ENCODE measurements at regions not wholly inside any gene's neighbourhood (a gene's known extent, or its start where the extent isn't known, plus 50 kb on each side); places are given as distances from the start of the nearest gene placed in this dataset.

DNA sequence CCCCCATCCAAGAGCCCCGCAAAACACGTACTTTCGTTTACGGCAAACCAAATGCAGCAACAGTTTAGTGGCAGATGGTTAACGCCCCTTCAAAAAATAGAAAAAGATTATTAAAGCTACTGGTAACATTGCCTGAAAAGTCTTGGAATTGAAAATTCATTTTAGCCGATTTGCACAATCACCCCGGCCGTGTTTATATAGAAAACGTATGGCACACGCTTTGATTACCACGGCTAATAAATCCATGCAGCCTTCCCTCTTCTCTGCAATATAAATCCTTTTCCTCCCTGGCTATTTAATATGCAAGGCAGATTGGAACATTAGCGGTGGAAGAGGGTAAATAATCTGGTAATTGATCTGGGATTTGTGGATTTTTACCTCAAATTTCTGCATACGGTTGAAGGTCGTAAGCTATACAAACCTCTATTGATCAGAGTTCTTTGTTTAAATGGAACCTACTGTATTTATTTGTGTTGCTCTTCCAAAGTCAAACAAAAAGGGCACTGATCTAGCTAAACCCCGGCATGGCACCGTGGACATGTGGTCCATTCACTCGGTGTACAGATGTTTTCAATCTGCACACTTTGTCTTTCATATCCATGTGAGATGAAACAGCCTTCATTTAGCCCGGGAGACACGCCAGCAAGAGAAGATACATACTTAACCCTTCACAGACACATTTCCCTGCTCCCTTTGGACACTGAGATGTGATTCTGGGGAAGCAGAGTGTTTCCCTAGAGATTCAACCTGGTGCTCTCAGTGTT is 238.1 kb upstream of the MAF start:
- H3K4me3 ChIP-seq: no peak overlapping the region
- H3K9me2 ChIP-seq (ENCODE audit: insufficient read depth): no peaks in the 10 kb centered on the region; the same call in 1 of the 2 replicates
- no peaks in the 10 kb centered on the region for H3K36me3 ChIP-seq (ENCODE audit: low read depth)
- H3K27me3 ChIP-seq (ENCODE audit: insufficient read depth, low read depth): peaks cover 82% of the 10 kb centered on the region
- no TSS peak for BruUV-seq (replicated peaks)
- H3K27ac ChIP-seq: no peak overlapping the region
- CTCF ChIA-PET: no interaction called here
- POLR2A ChIA-PET (ENCODE audit: unreplicated experiment): no interaction called here
- H3K4me1 ChIP-seq (replicated peaks; ENCODE audit: insufficient read depth): no peaks in the 10 kb centered on the region
- no peaks in the 10 kb centered on the region for H4K20me1 ChIP-seq (ENCODE audit: insufficient read depth)
- no peaks in the 10 kb centered on the region for H3F3A ChIP-seq (ENCODE audit: insufficient read depth, low read depth)
- no peak overlapping the region for H2AFZ ChIP-seq
- H3K9me3 ChIP-seq (ENCODE audit: insufficient read depth, low read depth): no peaks in the 10 kb centered on the region
- intact Hi-C loops (cut with micrococcal nuclease; ENCODE audit: unreplicated experiment): no loop called here
- no peak overlapping the region for H3K4me2 ChIP-seq
- TF ChIP-seq EZH2 (IDR thresholded peaks at IDR 0.05; ENCODE audit: low read depth): no peak
- TF ChIP-seq, protein P1, sequence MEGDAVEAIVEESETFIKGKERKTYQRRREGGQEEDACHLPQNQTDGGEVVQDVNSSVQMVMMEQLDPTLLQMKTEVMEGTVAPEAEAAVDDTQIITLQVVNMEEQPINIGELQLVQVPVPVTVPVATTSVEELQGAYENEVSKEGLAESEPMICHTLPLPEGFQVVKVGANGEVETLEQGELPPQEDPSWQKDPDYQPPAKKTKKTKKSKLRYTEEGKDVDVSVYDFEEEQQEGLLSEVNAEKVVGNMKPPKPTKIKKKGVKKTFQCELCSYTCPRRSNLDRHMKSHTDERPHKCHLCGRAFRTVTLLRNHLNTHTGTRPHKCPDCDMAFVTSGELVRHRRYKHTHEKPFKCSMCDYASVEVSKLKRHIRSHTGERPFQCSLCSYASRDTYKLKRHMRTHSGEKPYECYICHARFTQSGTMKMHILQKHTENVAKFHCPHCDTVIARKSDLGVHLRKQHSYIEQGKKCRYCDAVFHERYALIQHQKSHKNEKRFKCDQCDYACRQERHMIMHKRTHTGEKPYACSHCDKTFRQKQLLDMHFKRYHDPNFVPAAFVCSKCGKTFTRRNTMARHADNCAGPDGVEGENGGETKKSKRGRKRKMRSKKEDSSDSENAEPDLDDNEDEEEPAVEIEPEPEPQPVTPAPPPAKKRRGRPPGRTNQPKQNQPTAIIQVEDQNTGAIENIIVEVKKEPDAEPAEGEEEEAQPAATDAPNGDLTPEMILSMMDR (conservative IDR thresholded peaks at IDR 0.05): no peak
- no peak for DNase-seq
- no peaks in the 10 kb centered on the region for H3K79me2 ChIP-seq (ENCODE audit: low read depth)

DNA sequence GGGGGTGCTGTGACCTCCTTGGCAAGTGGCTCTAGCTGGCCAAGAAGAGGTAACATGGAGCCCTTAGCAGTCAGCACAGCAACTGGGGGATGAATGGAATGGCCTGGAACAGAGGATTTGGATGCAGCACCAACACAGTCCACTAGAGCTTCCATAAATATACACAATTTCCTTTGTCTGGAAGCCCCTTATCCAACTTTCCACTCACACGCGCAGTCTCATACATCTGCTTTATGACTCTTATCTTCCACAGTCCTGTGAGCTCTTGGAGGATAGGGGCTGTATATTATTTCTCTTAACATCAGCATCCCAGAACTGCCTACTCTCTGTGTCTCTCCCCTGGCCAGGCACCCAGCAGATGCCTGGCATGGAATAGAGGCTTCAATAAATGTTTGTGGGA is 235.6 kb upstream of the MAF start:
- intact Hi-C loops (cut with micrococcal nuclease; ENCODE audit: unreplicated experiment): no loop called here
- Histone ChIP-seq H4K20me1 (ENCODE audit: insufficient read depth) (no peaks in the 10 kb centered on the region), H3K4me1 (replicated peaks; ENCODE audit: insufficient read depth) (no peaks in the 10 kb centered on the region), H3K36me3 (ENCODE audit: low read depth) (no peaks in the 10 kb centered on the region), H3K27me3 (ENCODE audit: insufficient read depth, low read depth) (peaks cover 57% of the 10 kb centered on the region), H3K9me3 (ENCODE audit: insufficient read depth, low read depth) (no peaks in the 10 kb centered on the region), H3F3A (ENCODE audit: insufficient read depth, low read depth) (no peaks in the 10 kb centered on the region), H3K27ac (no peak overlapping the region), H3K9me2 (ENCODE audit: insufficient read depth) (no peaks in the 10 kb centered on the region; the same call in 1 of the 2 replicates), H3K4me2 (no peak overlapping the region), H2AFZ (no peak overlapping the region), H3K79me2 (ENCODE audit: low read depth) (no peaks in the 10 kb centered on the region), H3K4me3 (no peak overlapping the region)
- BruUV-seq (replicated peaks): no TSS peak
- POLR2A ChIA-PET (ENCODE audit: unreplicated experiment): no interaction called here
- CTCF ChIA-PET: no interaction called here
- TF ChIP-seq, protein P1 (conservative IDR thresholded peaks at IDR 0.05): no peak
- no peak for TF ChIP-seq EZH2 (IDR thresholded peaks at IDR 0.05; ENCODE audit: low read depth)
- no peak for DNase-seq

DNA sequence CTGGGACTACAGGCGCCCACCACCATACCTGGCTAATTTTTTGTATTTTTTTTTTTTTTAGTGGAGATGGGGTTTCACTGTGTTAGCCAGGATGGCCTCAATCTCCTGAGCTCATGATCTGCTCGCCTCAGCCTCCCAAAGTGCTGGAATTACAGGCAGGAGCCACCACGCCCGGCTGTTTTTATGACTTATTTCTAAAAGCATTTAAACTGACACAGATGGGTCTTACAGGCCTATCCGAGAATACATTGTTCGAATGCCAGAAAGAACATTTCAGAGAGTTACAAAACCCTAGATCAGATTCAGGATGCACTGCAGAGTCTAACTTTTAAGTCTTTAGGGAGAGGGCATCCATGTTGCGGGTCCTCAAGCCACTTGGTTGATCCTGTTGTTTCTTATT is 234.7 kb upstream of the MAF start:
- TF ChIP-seq, protein P1 (conservative IDR thresholded peaks at IDR 0.05): no peak
- TF ChIP-seq EZH2 (IDR thresholded peaks at IDR 0.05; ENCODE audit: low read depth): no peak
- no peaks in the 10 kb centered on the region for H3F3A ChIP-seq (ENCODE audit: insufficient read depth, low read depth)
- H3K9me3 ChIP-seq (ENCODE audit: insufficient read depth, low read depth): no peaks in the 10 kb centered on the region
- no peak overlapping the region for H3K4me3 ChIP-seq
- ChIA-PET CTCF (no interaction called here), POLR2A (ENCODE audit: unreplicated experiment) (no interaction called here)
- H3K36me3 ChIP-seq (ENCODE audit: low read depth): no peaks in the 10 kb centered on the region
- no peaks in the 10 kb centered on the region for H3K4me1 ChIP-seq (replicated peaks; ENCODE audit: insufficient read depth)
- no TSS peak for BruUV-seq (replicated peaks)
- H3K27me3 ChIP-seq (ENCODE audit: insufficient read depth, low read depth): peaks cover 57% of the 10 kb centered on the region
- no peaks in the 10 kb centered on the region for H3K79me2 ChIP-seq (ENCODE audit: low read depth)
- intact Hi-C loops (cut with micrococcal nuclease; ENCODE audit: unreplicated experiment): no loop called here
- no peak for DNase-seq
- no peaks in the 10 kb centered on the region; the same call in 1 of the 2 replicates for H3K9me2 ChIP-seq (ENCODE audit: insufficient read depth)
- H3K27ac ChIP-seq: no peak overlapping the region
- H2AFZ ChIP-seq: no peak overlapping the region
- H3K4me2 ChIP-seq: no peak overlapping the region
- H4K20me1 ChIP-seq (ENCODE audit: insufficient read depth): no peaks in the 10 kb centered on the region

Measured in PC-9 (cell line).